ENCODE measurements at regions not wholly inside any gene's neighbourhood (a gene's known extent, or its start where the extent isn't known, plus 50 kb on each side); places are given as distances from the start of the nearest gene placed in this dataset.

DNA sequence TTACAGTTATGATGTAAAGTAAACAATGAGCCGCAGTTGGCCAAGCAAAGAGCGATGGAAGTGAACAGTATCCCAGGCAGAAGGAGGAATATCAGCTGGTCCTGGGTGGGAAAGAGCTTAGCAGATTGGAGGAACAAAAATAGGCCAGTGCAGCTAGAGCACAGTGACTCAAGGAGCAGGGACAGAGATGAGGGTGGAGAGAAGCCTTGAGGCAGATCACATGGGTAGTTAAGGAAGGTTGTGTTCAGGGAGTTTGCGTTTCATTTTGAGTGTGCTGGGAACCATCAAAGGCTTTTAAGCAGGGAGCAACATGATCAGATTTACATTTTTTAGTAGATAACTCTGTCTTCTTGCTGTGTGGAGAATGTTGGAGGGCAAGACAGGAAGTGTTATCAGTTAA is 113.6 kb downstream of the OAT start:
- TF ChIP-seq CTCF (IDR thresholded peaks at IDR 0.05; ENCODE audit: low read depth, low read length, poor library complexity, severe bottlenecking): no peak
- no peak for TF ChIP-seq EZH2phosphoT487 (IDR thresholded peaks at IDR 0.05; ENCODE audit: borderline replicate concordance, low read length)
